ENCODE measurements at regions not wholly inside any gene's neighbourhood (a gene's known extent, or its start where the extent isn't known, plus 50 kb on each side); places are given as distances from the start of the nearest gene placed in this dataset.

- no peak for TF ChIP-seq POLR2A (IDR thresholded peaks at IDR 0.05)
- no peak for TF ChIP-seq CTCF (IDR thresholded peaks at IDR 0.05 in 4 of 5, conservative IDR thresholded peaks at IDR 0.05 in 1 of 5)
Observed at GRCh38 chr2:5877360-5877759, 185.2 kb downstream of the SOX11 start.

All from gastrocnemius medialis (tissue), 4 donors.